Testis (tissue), 2 donors: ENCODE measurements at regions not wholly inside any gene's neighbourhood (a gene's known extent, or its start where the extent isn't known, plus 50 kb on each side); places are given as distances from the start of the nearest gene placed in this dataset.

Experiments
- DNase-seq: peaks from one replicate; pipeline ENCODE4 v3.0.0-alpha.2; 2019
- H3K27ac ChIP-seq, 2 donors: fragments of 200-600 bp; sonication (generic); one replicate each; pipeline ENCODE4 v1.5.1; 2019
- H3K27me3 ChIP-seq: fragments of 200-600 bp; sonication (generic); one replicate; pipeline ENCODE4 v1.5.1; 2019
- H3K36me3 ChIP-seq: fragments of 200-600 bp; sonication (generic); one replicate; pipeline ENCODE4 v1.5.1; 2017; ENCODE audit warnings: low read depth; ENCODE audit errors: missing control alignments
- H3K4me1 ChIP-seq: fragments of 200-600 bp; sonication (generic); one replicate; pipeline ENCODE4 v1.5.1; 2019
- H3K4me3 ChIP-seq, 2 donors: fragments of 200-600 bp; sonication (generic); one replicate each; pipeline ENCODE4 v1.5.1; 2017 to 2019
- H3K9me3 ChIP-seq: fragments of 200-600 bp; sonication (generic); one replicate; pipeline ENCODE4 v1.5.1; 2017
- POLR2A ChIP-seq: fragments of 450-650 bp; IDR thresholded peaks from one replicate; pipeline ENCODE4 v1.6.1; 2017; ENCODE audit warnings: antibody characterized with exemption, mild to moderate bottlenecking, moderate library complexity
- WGBS, 2 donors: methylation state at CpG; one replicate each; pipeline ENCODE4 v1.1.5; 2018; 5-methylcytosine and 5-hydroxymethylcytosine counted together
- intact Hi-C: fragments of 100-400 bp; cut with DNase I; formaldehyde crosslinking; loops from one replicate; pipeline ENCODE4 v1.15.1; 2023; ENCODE audit warnings: low total_unique reads
- TF ChIP-seq, protein P1 (sequence below), 3 experiments: fragments of 450-650 bp in 2 of 3; fragments of 200-600 bp in 1 of 3; sonication (generic) in 1 of 3; IDR thresholded peaks; one replicate each; pipeline ENCODE4 v1.5.1; 2016 to 2019; ENCODE audit warnings: antibody characterized with exemption in 3 of 3, mild to moderate bottlenecking in 2 of 3, moderate library complexity in 1 of 3

DNA sequence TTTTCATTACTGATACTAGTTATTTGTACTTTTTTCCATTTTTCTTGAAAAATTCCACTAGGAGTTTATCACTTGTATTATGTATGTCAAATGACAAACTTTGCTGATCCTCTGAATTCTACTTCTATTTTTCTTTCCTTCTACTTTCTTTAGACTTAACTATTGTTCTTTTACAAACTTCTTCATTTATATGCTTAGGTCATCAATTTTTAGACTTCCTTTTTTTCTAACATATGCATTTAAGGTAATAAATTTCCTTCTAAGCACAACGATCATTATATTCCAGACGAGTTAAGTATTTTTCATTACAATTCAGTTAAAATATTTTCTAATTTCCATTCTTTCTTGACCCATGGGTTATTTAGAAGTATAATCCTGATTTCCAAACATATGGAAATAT lies 240.8 kb downstream of the NHLRC3 start:
- WGBS, 2 donors = 85 to 90% methylated on average over 2 of the region's 2 CpGs
- intact Hi-C loops = no loop called here
- peaks cover 7% of the 10 kb centered on the region for H3K4me1 ChIP-seq
- H3K9me3 ChIP-seq = no peaks in the 10 kb centered on the region
- H3K4me3 ChIP-seq = no peak overlapping the region
- no peaks in the 10 kb centered on the region for H3K36me3 ChIP-seq
- DNase-seq = no peak
- TF ChIP-seq, protein P1, sequence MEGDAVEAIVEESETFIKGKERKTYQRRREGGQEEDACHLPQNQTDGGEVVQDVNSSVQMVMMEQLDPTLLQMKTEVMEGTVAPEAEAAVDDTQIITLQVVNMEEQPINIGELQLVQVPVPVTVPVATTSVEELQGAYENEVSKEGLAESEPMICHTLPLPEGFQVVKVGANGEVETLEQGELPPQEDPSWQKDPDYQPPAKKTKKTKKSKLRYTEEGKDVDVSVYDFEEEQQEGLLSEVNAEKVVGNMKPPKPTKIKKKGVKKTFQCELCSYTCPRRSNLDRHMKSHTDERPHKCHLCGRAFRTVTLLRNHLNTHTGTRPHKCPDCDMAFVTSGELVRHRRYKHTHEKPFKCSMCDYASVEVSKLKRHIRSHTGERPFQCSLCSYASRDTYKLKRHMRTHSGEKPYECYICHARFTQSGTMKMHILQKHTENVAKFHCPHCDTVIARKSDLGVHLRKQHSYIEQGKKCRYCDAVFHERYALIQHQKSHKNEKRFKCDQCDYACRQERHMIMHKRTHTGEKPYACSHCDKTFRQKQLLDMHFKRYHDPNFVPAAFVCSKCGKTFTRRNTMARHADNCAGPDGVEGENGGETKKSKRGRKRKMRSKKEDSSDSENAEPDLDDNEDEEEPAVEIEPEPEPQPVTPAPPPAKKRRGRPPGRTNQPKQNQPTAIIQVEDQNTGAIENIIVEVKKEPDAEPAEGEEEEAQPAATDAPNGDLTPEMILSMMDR (IDR thresholded peaks at IDR 0.05) = no peak
- no peak for TF ChIP-seq POLR2A
- H3K27ac ChIP-seq = no peak overlapping the region
- no peaks in the 10 kb centered on the region for H3K27me3 ChIP-seq

DNA sequence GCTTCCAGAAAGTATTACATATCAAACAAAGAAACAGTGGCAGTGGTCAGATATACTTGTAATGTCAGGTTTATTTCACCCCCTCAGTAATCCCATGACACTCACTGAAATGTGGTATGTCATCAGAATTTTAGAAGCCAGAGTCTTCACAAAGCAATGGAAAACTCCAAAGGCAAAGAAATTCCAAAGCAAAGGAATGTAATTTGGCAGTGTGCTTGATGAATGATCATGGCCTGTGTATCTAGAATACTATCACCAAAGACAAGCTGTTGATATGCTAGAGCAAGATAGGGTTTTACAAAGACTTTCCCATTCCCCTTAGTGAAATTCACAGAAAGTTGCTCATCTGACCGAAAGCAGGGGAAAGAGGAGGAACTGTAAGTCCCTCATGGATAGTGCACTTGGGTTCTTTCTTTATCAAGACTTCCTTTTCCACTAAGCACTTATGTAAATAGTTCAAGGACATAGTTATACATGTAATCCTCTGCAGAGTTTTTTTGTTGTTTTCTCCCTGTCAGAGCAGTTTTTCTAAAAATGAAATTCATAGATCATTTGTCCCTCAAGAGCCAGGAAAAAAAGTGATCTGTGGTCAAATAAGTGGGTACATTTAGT lies 243.4 kb downstream of the NHLRC3 start:
- intact Hi-C loops = no loop called here
- WGBS, 2 donors = 23 to 36% methylated on average over 1 of the region's 1 CpG
- Histone ChIP-seq H3K36me3 (no peaks in the 10 kb centered on the region), H3K27me3 (no peaks in the 10 kb centered on the region), H3K4me1 (peaks cover 7% of the 10 kb centered on the region), H3K9me3 (no peaks in the 10 kb centered on the region), H3K4me3 (no peak overlapping the region), H3K27ac (peak overlapping the region in 1 of 2 donors; percentile 43)
- TF ChIP-seq, protein P1 (IDR thresholded peaks at IDR 0.05) = no peak
- no peak for TF ChIP-seq POLR2A
- no peak for DNase-seq

DNA sequence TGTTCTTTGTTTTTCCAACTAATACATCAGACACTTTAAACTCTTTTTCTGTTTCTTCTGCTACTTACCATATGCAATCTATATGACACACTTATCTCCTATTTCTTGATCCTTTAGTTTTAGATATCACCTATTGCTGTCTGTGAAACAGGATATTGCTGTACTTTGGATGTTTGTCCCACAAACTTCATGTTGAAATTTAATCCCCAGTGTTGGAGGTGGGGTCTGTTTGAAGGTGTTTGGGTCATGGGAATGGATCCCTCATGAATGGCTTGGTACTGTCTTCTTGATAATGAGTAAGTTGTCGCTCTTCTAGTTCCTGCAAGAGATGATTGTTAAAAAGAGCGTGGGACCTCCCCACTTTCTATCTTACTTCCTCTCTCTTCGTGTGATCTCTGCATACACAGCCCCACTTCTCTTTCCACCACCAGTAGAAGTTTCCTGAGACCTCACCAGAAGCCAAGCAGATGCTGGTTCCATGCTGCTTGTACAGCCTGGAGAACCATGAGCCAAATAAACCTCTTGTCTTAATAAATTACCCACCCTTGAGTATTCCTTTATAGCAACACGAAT lies 244.2 kb downstream of the NHLRC3 start:
- WGBS, 2 donors = 75 to 83% methylated on average over 4 of the region's 4 CpGs
- TF ChIP-seq, protein P1 (IDR thresholded peaks at IDR 0.05) = no peak
- TF ChIP-seq POLR2A = no peak
- H3K36me3 ChIP-seq = no peaks in the 10 kb centered on the region
- no peak overlapping the region for H3K27ac ChIP-seq
- no peak overlapping the region for H3K4me3 ChIP-seq
- H3K27me3 ChIP-seq = no peaks in the 10 kb centered on the region
- peaks cover 7% of the 10 kb centered on the region for H3K4me1 ChIP-seq
- intact Hi-C loops = no loop called here
- DNase-seq = no peak
- H3K9me3 ChIP-seq = no peaks in the 10 kb centered on the region

DNA sequence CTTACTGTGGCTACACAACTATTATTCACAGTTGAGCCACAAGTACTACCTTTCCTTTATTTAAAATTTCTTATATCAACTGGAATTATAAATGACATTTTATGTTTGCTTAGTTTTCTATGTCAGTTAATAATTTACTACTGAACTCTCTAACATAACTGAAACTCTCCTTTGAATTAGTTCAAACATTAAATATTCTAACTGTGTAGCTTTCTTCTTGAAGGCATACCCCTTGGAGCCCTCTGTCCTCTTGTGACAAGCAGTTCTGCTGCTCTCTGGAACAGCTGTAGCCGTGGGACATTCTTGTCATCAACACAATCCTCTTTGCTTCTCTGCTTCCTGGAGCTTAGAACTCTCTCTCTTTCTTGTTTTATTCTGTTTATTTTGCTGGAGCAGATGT lies 244.8 kb downstream of the NHLRC3 start:
- DNase-seq = no peak
- H3K4me3 ChIP-seq = no peak overlapping the region
- H3K27ac ChIP-seq = no peak overlapping the region
- H3K9me3 ChIP-seq = no peaks in the 10 kb centered on the region
- no peaks in the 10 kb centered on the region for H3K27me3 ChIP-seq
- 83 to 90% methylated on average over 1 of the region's 1 CpG for WGBS, 2 donors
- no peak for TF ChIP-seq POLR2A
- TF ChIP-seq, protein P1 (IDR thresholded peaks at IDR 0.05) = no peak
- intact Hi-C loops = no loop called here
- H3K36me3 ChIP-seq = no peaks in the 10 kb centered on the region
- H3K4me1 ChIP-seq = peaks cover 7% of the 10 kb centered on the region
